Prostate gland (tissue), 2 donors: ENCODE measurements at regions not wholly inside any gene's neighbourhood (a gene's known extent, or its start where the extent isn't known, plus 50 kb on each side); places are given as distances from the start of the nearest gene placed in this dataset.

ENCODE experiments used
- DNase-seq: peaks from one replicate; pipeline ENCODE4 v3.0.0-alpha.2; 2019; ENCODE audit warnings: low spot score
- H3K27ac ChIP-seq, 2 donors: fragments of 200-600 bp; sonication (generic); 2 replicates each; pipeline ENCODE4 v1.5.1; 2017 to 2019
- H3K27me3 ChIP-seq: fragments of 200-600 bp; sonication (generic); replicated peaks from 2 replicates; pipeline ENCODE4 v1.5.1; 2019; ENCODE audit not compliant: insufficient read depth
- H3K36me3 ChIP-seq, 2 donors: fragments of 200-600 bp; sonication (generic); 1 replicate in 1 of 2; 2 replicates in 1 of 2; pipeline versions ENCODE4 v1.5.1 to v1.8.1; 2017 to 2019
- H3K4me1 ChIP-seq: fragments of 200-600 bp; sonication (generic); replicated peaks from 2 replicates; pipeline ENCODE4 v1.5.1; 2019
- H3K4me3 ChIP-seq, 2 donors: fragments of 200-600 bp; sonication (generic); 2 replicates each; pipeline ENCODE4 v1.5.1; 2017 to 2019
- H3K9me3 ChIP-seq: fragments of 200-600 bp; sonication (generic); 2 replicates; pipeline ENCODE4 v1.5.1; 2017
- POLR2A ChIP-seq: fragments of 450-650 bp; IDR thresholded peaks from one replicate; pipeline ENCODE4 v1.6.1; 2016; ENCODE audit warnings: antibody characterized with exemption, mild to moderate bottlenecking
- POLR2AphosphoS5 ChIP-seq: sonication (generic); formaldehyde crosslinking; IDR thresholded peaks from one replicate; pipeline ENCODE4 v1.6.1; 2017; ENCODE audit warnings: antibody characterized with exemption
- WGBS: methylation state at CpG from one replicate; pipeline ENCODE4 v1.1.5; 2018; 5-methylcytosine and 5-hydroxymethylcytosine counted together
- intact Hi-C: fragments of 100-400 bp; cut with DNase I; formaldehyde crosslinking; loops from one replicate; pipeline ENCODE4 v1.14.2; 2022
- TF ChIP-seq, protein P1 (sequence below), 4 experiments: fragments of 200-600 bp in 2 of 4; fragments of 450-650 bp in 2 of 4; sonication (generic) in 2 of 4; IDR thresholded peaks; 1 replicate in 3 of 4; 2 replicates in 1 of 4; pipeline ENCODE4 v1.5.1; 2016 to 2019; ENCODE audit warnings: antibody characterized with exemption in 4 of 4, mild to moderate bottlenecking in 2 of 4, moderate library complexity in 2 of 4

DNA sequence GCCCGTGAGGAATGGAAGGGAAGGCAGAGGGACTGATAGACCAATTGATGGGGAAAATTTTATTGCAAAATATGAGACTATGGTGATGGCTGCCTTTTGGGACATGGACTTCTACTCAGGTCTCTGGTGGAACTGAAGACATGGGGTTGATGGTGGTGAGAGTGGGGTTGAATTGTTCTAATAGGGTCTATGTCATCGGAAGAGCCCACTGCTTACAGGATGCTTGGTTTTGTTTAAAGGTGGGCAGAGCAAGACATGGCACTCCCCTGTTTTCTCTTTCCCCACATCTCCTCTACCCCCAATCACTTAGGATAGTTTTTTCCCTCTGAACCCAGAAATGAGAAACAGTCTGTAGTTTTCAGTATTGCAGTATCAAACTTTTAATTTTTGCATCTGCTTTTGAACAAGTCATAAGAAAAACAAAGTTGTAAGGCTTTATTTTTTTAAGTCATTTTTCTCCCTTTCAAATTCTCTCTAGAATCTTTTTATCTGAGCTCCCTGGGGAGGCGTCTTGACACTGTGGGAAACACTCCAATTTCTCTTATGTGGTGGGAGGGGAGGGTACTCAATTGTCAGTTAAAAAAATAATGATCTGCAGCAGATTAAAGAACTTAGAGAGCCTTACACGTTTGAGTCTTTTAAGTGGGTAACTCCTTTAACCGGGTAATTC is 276.2 kb upstream of the TBC1D5 start:
- Histone ChIP-seq H3K9me3 (no peaks in the 10 kb centered on the region), H3K36me3 (no peaks in the 10 kb centered on the region), H3K27ac (no peak overlapping the region), H3K4me1 (no peaks in the 10 kb centered on the region), H3K27me3 (no peaks in the 10 kb centered on the region), H3K4me3 (no peak overlapping the region)
- TF ChIP-seq POLR2A (no peak), POLR2AphosphoS5 (no peak)
- TF ChIP-seq, protein P1, sequence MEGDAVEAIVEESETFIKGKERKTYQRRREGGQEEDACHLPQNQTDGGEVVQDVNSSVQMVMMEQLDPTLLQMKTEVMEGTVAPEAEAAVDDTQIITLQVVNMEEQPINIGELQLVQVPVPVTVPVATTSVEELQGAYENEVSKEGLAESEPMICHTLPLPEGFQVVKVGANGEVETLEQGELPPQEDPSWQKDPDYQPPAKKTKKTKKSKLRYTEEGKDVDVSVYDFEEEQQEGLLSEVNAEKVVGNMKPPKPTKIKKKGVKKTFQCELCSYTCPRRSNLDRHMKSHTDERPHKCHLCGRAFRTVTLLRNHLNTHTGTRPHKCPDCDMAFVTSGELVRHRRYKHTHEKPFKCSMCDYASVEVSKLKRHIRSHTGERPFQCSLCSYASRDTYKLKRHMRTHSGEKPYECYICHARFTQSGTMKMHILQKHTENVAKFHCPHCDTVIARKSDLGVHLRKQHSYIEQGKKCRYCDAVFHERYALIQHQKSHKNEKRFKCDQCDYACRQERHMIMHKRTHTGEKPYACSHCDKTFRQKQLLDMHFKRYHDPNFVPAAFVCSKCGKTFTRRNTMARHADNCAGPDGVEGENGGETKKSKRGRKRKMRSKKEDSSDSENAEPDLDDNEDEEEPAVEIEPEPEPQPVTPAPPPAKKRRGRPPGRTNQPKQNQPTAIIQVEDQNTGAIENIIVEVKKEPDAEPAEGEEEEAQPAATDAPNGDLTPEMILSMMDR (IDR thresholded peaks at IDR 0.05) = no peak
- 43% methylated on average over 5 of the region's 5 CpGs for WGBS
- DNase-seq = no peak
- intact Hi-C loops = no loop called here

DNA sequence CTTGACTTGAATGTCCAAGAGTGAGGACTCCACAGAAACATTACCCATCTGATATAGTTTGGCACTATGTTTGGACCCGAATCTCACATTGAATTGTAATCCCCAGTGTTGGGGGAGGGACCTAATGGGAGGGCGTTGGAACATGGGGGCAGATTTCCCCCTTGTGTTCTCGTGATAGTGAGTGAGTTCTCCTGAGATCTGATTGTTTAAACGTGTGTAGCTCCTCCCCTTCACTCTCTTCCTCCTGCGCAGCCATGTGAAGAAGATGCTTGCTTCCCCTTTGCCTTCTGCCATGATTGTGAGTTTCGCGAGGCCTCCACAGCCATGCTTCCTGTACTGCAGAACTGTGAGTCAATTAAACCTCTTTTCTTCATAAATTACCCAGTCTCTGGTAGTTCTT is 273.9 kb upstream of the TBC1D5 start:
- Histone ChIP-seq H3K27ac (no peak overlapping the region), H3K9me3 (no peaks in the 10 kb centered on the region), H3K4me1 (no peaks in the 10 kb centered on the region), H3K4me3 (no peak overlapping the region), H3K36me3 (no peaks in the 10 kb centered on the region), H3K27me3 (no peaks in the 10 kb centered on the region)
- 89% methylated on average over 7 of the region's 7 CpGs for WGBS
- TF ChIP-seq POLR2A (no peak), POLR2AphosphoS5 (no peak)
- TF ChIP-seq, protein P1 (IDR thresholded peaks at IDR 0.05) = no peak
- intact Hi-C loops = no loop called here
- no peak for DNase-seq

DNA sequence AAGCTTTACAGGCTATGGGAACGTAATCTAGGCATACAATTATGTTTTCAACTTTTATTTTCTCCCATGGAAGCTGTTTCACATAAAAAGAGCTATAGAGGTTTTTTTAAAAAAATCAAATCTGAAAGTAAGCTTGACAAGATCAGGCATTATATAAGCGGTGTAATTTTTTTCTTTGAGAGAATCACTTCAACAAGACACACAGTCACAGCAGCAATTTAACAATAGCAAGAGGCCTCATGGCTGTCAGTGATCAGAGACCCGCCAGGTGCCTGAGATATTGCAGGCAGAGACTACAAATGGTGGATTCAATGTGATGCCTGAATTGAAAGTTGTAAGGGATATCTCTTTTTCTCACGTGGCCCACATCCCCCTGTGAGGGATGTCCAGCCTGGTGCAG is 270.5 kb upstream of the TBC1D5 start:
- DNase-seq = no peak
- intact Hi-C loops = no loop called here

DNA sequence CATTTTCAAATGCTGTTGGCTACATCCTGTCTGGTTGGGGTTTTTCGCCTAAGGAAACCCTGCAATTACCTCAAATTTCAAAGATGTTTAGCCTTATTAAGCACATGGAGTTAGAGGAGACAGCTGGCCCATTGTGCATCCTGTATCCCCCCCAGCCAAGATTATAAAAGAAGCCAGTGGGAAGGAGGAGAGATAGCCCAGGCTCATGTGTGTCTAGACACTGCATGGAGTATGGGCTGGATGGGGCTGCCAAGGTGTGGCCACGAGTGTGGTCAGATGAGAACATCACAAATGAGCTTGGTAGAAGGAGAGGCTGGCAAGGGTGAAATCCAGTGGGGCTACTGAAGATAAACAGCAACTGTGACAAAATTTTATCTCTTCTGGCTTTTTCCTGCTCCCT is 270.0 kb upstream of the TBC1D5 start:
- 85% methylated on average over 2 of the region's 2 CpGs for WGBS
- intact Hi-C loops = no loop called here

More for the DNA sequence above, 270.5 kb upstream of the TBC1D5 start:
- H3K27me3 ChIP-seq = no peaks in the 10 kb centered on the region
- no peaks in the 10 kb centered on the region for H3K9me3 ChIP-seq
- no peaks in the 10 kb centered on the region for H3K4me1 ChIP-seq
- 81% methylated on average over 4 of the region's 4 CpGs for WGBS
- H3K4me3 ChIP-seq = no peak overlapping the region
- no peak overlapping the region for H3K27ac ChIP-seq
- TF ChIP-seq, protein P1 (IDR thresholded peaks at IDR 0.05) = no peak
- TF ChIP-seq POLR2AphosphoS5 (no peak), POLR2A (no peak)
- H3K36me3 ChIP-seq = no peaks in the 10 kb centered on the region

More for the DNA sequence above, 270.0 kb upstream of the TBC1D5 start:
- DNase-seq = no peak
- no peak overlapping the region for H3K4me3 ChIP-seq
- H3K27me3 ChIP-seq = no peaks in the 10 kb centered on the region
- TF ChIP-seq, protein P1 (IDR thresholded peaks at IDR 0.05) = no peak
- no peak for TF ChIP-seq POLR2A
- no peak for TF ChIP-seq POLR2AphosphoS5
- H3K36me3 ChIP-seq = no peaks in the 10 kb centered on the region
- no peak overlapping the region for H3K27ac ChIP-seq
- H3K9me3 ChIP-seq = no peaks in the 10 kb centered on the region
- H3K4me1 ChIP-seq = no peaks in the 10 kb centered on the region
